ENCODE measurements at regions not wholly inside any gene's neighbourhood (a gene's known extent, or its start where the extent isn't known, plus 50 kb on each side); places are given as distances from the start of the nearest gene placed in this dataset.

DNA sequence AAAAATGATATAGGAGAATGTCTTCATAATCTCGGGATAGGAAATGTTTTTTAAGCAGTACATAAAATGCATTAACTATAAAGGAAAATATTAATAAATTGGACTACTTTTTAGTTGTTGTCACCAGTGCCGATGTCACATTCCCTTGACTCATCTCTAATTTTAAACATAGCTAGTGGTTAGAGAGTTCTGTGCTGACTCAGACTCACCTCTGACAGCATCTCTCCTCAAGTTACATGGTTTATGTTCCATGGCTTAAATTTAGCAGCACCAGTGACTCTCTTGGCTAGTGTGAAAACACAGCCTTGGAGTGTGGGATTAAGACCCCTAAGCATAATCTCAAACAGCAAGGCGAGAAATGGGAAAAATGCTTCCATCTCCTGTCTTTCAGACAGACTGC lies 311.8 kb upstream of the MMS22L start:
- FAIRE-seq, result no peak

- FAIRE-seq, result no peak
These were observed 338.1 kb upstream of the MMS22L start for GRCh38 chr6:97621111-97621510.

DNA sequence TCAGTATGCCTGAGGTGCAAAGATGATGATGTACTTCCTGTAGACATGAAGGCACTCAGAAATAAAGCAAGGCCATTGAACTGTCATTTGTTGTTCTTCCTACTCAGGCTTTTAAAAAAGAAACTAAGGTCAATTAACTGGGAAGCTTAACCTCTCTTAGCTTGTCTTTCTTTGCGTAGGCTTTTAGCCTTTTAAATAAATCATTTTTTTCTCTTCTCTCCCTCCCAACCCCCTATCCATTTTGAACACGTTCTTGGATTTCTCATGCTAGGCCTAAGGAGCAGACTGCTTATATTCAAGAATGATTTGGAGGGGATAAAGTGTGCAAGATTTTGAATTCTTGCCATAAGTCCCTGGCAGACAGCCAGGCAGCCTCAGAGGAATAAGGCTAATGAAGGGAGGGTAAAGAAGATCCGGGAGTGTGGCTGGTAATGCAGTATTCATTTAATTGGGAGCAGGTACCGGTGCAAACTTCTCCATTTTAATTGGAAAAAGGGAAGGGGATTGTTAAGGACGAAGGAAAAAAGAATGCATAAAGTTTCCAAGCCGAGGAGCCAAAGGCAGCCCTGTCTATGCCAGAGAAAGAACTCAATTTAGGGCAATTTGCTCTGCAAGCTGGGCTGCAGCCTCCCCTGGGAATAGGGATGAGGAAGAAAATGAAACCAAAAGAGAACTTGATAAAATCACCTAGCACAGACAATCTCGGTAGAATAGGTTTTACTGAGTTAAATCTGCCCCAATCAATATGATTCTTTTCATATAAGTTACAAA lies 343.8 kb upstream of the MMS22L start:
- no peak for FAIRE-seq

DNA sequence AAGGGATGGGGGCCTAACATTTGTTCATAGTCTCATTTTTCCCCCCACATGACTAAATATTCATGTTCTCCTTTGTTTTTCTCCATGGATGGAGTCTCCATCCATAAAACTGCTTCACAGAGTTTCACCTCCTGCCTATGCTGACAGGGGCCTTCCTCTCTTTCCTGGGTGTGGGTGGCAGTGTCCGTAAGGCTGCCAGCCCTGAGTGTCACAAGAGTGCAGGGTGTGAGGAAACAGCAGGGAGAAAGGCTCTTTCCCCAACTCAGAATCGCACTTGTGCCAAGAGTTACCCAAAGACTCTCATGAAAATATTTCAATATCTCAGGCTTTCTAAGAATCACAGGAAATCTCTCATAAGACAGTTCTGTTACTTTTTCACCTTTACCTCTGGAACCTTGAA lies 346.2 kb upstream of the MMS22L start:
- no peak for FAIRE-seq

- no peak for FAIRE-seq
These were observed 347.6 kb upstream of the MMS22L start for GRCh38 chr6:97630604-97631003.

DNA sequence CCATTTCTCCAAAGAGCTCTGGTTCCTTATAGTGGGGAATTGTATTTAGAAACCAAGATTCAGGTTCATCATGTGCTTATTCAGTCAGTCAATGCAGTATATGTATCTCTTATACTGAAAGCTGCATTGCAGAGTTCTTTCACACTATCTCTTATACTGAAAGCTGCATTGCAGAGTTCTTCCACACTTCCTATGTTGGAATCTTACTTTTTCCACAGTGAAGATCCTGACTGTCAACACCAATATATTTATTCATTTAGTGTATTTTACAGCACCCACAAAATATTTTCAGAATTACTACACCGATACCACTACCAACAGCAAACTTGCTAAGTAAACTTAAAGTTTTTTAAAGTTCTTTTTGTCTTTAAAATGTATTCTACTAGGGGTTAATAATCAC lies 349.3 kb upstream of the MMS22L start:
- no peak for FAIRE-seq

DNA sequence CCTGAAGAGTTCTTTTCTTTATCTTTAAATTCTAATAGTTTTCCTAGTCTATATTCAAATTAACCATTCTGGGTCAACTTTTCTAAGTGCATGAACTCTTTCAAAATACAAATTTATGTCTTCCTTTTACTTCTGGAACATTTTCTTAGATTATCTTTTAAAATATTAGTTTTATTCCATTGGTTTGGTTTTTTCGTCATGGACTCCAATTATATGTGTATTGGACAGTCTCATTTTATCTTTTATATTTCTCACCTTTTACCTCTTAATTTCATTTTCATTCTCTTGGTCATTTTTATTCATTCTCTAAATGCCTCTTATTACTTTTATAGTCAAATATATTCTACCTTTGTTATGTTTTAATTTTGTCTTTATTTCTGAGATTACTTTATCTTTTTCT lies 356.7 kb upstream of the MMS22L start:
- no peak for FAIRE-seq

DNA sequence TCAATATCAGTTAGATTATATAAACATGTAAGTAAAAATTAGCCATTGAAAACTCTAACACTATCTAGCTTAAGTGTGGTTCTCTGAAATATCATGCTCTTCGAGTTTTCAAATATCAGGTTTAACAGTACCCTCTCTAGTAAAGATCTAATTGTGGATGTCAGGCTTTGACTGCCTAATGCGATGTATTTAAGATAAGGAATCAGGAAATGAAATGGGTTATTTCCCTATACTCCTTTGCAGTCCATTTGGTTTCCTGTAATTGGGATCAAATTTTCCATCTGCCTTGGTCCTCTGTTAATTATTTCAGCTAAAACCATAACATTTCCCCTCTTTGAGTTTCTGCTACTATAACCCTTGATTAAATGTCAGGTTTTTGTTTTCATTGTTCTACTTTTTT lies 361.3 kb upstream of the MMS22L start:
- no peak for FAIRE-seq

DNA sequence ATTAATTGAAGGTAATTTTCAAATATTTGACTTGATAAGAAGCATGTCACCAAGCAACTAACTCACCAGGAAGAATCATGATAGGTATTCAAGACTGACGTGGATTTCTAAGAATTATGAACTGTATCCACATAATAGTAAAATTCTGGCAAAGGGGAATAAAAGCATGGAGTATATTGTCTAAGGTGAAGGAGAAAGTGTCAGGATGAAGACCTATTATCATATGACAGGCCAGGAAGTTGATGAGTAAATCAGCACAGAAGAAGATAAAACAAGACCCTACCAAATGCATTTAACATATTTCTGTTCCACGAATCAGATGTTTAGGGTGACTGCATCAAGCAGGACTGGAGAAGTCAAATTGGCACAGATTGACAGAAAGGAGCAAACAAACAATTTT lies 362.7 kb upstream of the MMS22L start:
- FAIRE-seq, result no peak

- FAIRE-seq, result no peak
These were observed 370.1 kb upstream of the MMS22L start for GRCh38 chr6:97653076-97653475.

DNA sequence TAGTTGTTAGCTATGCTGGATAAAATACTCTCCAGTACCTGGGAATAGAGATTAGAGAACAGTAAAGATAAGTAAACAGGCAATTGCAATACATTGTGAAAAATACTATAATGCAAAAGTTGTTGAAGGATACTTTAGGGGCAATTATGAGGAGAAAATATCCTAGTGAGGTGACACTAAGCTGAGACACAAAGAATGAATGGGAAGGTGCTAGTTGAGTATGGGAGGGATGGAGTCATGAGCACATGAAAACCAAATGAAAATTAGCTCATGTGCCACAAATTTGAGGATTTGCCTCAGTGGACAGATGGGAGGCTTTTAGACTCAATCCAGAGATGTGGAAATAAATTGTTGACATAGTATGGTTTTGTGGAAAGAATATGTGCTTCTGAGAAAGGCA lies 370.5 kb upstream of the MMS22L start:
- FAIRE-seq, result no peak

DNA sequence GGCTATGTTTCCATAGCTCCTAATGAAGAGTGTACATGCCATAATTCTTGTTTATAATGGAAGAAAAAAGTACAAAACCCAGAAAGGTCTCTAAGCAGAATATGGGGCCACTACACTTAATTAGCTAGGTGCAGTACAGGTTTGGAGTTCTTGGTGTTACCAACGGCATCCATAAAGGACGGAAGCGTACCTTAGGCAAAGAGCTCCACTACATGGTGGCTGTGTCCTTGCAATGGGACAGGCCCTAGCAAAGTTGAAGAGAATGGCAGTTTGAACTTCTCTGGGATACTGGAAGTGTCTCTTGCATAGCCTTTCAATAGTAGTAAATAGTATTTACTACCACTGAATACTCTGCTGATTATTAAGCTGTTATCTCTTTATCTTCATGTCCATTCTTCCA lies 371.7 kb upstream of the MMS22L start:
- FAIRE-seq, result no peak

DNA sequence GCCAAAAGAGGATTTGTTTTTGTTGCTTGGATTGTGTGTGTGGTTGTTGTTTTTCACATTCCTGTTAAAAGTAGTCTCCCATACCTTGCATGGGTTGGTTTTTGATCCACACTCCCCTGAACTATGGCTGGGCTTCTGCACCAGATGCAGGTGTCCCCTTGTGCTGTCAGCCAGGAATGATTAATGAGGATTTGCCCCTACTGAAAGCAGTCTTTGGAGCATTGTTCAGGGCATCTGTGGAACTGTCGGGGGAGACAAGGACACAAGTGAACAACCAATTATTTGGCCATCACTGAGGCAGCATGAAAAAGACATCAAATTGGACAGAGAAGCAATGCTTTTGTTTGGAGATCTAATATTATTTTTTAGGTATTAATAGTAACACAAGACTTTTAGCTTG lies 373.2 kb upstream of the MMS22L start:
- FAIRE-seq, result no peak

DNA sequence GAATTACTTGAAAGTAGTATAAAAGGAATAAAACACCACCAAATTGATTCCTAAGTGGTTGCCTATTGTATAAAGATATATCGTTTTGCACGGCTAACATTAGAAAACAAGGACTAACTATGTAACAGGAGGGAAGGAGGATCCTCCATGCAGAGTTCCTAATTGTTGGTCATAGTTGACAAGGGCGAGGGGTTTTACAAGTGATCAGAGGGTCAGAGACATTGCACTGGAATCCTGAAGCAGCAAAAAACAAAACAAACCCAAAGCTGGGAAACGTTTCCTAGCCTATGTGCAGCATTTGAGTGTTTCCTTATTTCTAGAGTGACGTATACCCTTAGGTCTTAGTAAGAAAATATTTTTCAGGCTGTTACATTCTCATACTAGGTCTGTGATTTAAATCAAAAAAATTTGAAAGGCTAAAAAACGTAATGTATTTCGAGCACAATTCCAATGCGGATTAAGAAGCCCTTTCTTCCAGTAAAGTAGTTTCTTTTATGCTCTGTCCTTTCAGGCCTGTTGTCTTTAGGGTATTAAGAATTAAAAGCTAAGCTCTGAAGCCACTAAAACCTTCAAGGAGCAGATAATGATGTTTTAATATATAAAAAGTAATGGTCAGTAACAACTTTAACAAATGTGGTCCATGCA lies 373.8 kb upstream of the MMS22L start:
- no peak for FAIRE-seq

- no peak for FAIRE-seq
These were observed 375.1 kb upstream of the MMS22L start for GRCh38 chr6:97658090-97658489.

GRCh38 chr6:97663252-97663651 lies 380.2 kb upstream of the MMS22L start:
- FAIRE-seq, result no peak

DNA sequence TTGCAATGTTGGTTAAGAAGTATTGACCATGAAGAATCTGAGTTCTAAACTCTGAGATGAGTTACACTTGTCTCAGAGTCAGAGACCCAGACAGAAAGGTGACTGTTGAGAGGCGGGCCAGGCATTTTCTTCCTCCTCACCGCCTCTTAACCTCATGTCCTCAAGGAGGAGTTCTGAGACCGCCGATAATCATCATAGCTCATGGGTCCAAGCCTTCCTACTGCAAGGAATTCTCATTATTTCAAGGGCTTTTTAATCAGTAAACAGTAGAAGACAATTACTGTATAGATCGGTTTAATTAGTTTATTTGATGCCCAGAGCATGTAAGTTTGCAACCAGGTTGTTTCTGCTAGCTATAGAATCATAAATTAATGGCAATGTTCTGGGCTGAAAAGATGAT lies 382.4 kb upstream of the MMS22L start:
- FAIRE-seq, result no peak

DNA sequence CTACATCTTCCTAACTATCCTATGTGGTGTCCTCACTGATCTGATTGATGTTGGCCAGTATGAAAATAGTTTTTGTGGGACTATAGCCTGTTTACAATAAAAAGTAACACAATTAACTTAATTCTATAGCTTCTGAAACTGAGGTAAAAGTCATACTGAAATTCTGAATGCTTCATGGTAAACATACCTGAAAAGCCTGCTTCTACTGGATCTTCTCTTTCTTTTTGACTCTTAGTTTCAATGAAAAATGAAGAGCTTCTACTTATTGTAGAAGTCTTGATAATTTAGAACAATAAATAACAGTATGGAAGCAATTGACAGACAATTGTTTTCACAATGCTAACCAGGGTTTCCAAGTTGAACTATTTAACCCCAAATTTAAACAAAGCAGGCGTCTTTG lies 383.9 kb upstream of the MMS22L start:
- FAIRE-seq, result no peak

DNA sequence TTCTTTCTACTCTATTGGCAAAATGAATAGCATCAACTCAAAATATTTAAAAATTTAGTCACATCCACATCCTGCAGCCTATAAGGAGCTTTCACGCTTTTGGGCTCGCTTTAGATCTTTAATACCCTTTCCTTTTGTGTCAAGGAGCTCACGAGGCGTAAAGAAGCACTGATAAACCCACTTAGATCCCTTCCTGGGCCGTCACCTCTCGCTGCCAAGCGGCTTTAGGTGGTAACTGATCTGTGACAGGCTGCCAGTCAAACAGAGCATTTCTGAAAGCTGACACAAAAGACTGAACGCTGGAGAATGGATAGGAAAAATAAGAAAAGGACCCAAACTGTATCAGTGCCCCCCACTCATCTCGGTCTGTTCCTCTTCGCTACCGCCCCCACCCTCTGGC lies 385.7 kb upstream of the MMS22L start:
- no peak for FAIRE-seq

- FAIRE-seq, result no peak
These were observed 386.4 kb upstream of the MMS22L start for GRCh38 chr6:97669191-97670031.

- FAIRE-seq, result no peak
These were observed 391.8 kb upstream of the MMS22L start for GRCh38 chr6:97674802-97675201.

- no peak for FAIRE-seq
These were observed 394.6 kb upstream of the MMS22L start for GRCh38 chr6:97677626-97678025.

GRCh38 chr6:97687916-97688315 lies 404.9 kb upstream of the MMS22L start:
- no peak for FAIRE-seq

Measured in endometrium (tissue), 2 donors.